ENCODE measurements at regions not wholly inside any gene's neighbourhood (a gene's known extent, or its start where the extent isn't known, plus 50 kb on each side); places are given as distances from the start of the nearest gene placed in this dataset.

DNA sequence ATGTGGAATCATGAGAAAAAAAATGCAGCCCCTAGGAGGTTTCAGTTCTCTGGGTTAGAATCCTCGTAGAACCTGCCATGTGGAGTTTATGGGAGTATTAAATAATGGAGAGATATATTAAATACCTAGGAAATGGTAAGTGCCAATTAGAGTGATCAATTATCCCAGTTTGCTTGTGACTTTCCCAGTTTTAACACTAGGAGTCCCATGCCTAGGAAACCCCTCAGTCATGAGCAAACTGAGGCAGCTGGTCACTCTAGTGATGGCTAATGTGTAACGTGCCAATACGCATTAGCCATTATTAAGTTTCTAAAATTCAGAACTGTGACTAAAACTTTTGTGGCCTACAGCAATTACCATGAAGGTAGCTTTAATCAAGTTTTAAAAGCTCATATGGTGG, 720.6 kb downstream of the TAF11L14 start:
- TF ChIP-seq, protein P1, sequence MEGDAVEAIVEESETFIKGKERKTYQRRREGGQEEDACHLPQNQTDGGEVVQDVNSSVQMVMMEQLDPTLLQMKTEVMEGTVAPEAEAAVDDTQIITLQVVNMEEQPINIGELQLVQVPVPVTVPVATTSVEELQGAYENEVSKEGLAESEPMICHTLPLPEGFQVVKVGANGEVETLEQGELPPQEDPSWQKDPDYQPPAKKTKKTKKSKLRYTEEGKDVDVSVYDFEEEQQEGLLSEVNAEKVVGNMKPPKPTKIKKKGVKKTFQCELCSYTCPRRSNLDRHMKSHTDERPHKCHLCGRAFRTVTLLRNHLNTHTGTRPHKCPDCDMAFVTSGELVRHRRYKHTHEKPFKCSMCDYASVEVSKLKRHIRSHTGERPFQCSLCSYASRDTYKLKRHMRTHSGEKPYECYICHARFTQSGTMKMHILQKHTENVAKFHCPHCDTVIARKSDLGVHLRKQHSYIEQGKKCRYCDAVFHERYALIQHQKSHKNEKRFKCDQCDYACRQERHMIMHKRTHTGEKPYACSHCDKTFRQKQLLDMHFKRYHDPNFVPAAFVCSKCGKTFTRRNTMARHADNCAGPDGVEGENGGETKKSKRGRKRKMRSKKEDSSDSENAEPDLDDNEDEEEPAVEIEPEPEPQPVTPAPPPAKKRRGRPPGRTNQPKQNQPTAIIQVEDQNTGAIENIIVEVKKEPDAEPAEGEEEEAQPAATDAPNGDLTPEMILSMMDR (IDR thresholded peaks at IDR 0.05), result no peak
- no peak for TF ChIP-seq POLR2A (IDR thresholded peaks at IDR 0.05)

Data from body of pancreas (tissue), 4 donors.